Sigmoid colon (tissue), 6 donors: ENCODE measurements at regions not wholly inside any gene's neighbourhood (a gene's known extent, or its start where the extent isn't known, plus 50 kb on each side); places are given as distances from the start of the nearest gene placed in this dataset.
"Not testable (repeated sequence)": the region's sequence is repeated elsewhere in the genome, so short reads cannot be mapped to it uniquely, and the experiment has no call there.

Experiments used
- DNase-seq: peaks from one replicate; pipeline ENCODE4 v3.0.0-alpha.2; 2019
- H3K27ac ChIP-seq, 4 donors: fragments of 200-600 bp; sonication (generic); one replicate each; pipeline ENCODE4 v1.5.1; 2016 to 2019; ENCODE audit warnings: mild to moderate bottlenecking in 1 of 4
- H3K27me3 ChIP-seq, 3 donors: fragments of 200-600 bp; sonication (generic); one replicate each; pipeline ENCODE4 v1.5.1; 2019; ENCODE audit warnings: mild to moderate bottlenecking in 1 of 3
- H3K36me3 ChIP-seq, 4 donors: fragments of 200-600 bp; sonication (generic); one replicate each; pipeline ENCODE4 v1.5.1; 2016 to 2019
- H3K4me1 ChIP-seq, 4 donors: fragments of 200-600 bp; sonication (generic); one replicate each; pipeline ENCODE4 v1.5.1; 2017 to 2019
- H3K4me3 ChIP-seq, 4 donors: fragments of 200-600 bp; sonication (generic); one replicate each; pipeline ENCODE4 v1.5.1; 2017 to 2019; ENCODE audit warnings: mild to moderate bottlenecking in 2 of 4, moderate library complexity in 1 of 4
- H3K9me3 ChIP-seq, 4 donors: fragments of 200-600 bp in 3 of 4; sonication (generic) in 3 of 4; one replicate each; pipeline versions ENCODE4 v1.5.1 to v1.6.1; 2013 to 2019
- EP300 ChIP-seq, 4 donors: sonication (generic); formaldehyde crosslinking; IDR thresholded peaks; one replicate each; pipeline ENCODE4 v1.6.1; 2017; ENCODE audit warnings: antibody characterized with exemption in 4 of 4
- POLR2A ChIP-seq, 2 donors: fragments of 450-650 bp; IDR thresholded peaks; one replicate each; pipeline ENCODE4 v1.6.1; 2016; ENCODE audit warnings: antibody characterized with exemption in 2 of 2, mild to moderate bottlenecking in 2 of 2, moderate library complexity in 2 of 2
- POLR2AphosphoS5 ChIP-seq, 4 donors: sonication (generic); formaldehyde crosslinking; IDR thresholded peaks; one replicate each; pipeline ENCODE4 v1.6.1; 2017; ENCODE audit warnings: antibody characterized with exemption in 4 of 4
- WGBS, 2 donors: extraction: QIAGEN DNeasy Blood & Tissue Kit; methylation state at CpG; one replicate each; pipeline ENCODE4 v1.1.7; 2013; 5-methylcytosine and 5-hydroxymethylcytosine counted together
- intact Hi-C: fragments of 100-400 bp; cut with DNase I; formaldehyde crosslinking; loops from one replicate; pipeline ENCODE4 v1.15.1; 2023
- TF ChIP-seq, protein P1 (sequence below), 4 experiments: fragments of 450-650 bp in 3 of 4; fragments of 200-600 bp in 1 of 4; IDR thresholded peaks; one replicate each; pipeline ENCODE4 v1.5.1; 2016 to 2019; ENCODE audit warnings: antibody characterized with exemption in 4 of 4, mild to moderate bottlenecking in 3 of 4, moderate library complexity in 2 of 4
- donor health status: healthy with polysubstance abuse.
- donor health status: healthy.

DNA sequence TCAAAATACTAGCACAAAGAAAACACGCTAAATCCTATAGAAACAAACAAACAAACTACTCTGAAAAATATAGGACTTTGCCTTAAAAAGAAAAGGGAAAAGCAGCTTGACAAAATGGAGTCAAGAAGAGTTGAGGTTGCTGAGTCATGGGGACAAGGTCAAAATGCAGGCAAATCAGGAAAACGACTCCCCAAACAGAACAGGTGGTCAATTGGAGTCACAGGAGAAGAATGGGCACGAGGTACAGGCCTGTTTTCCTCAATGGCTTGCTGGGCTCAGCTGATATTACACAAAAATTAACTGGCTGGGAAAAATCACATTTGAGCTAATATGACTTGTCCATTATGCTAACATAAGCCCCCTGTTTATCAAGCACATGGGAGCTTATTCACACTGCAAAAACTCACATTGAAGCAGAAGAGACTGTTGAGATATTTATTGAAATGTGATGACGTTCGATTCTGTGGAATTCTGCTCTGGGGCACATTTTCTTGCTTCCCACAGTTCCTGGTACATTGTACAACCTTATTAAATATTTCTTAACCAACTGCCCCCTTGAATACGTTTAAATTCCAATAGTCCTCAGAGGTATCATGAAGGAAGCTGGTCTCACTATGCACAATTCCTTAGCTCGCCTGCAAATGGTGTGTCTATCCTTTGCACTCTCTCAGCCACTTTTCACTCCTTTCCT, 1622.1 kb downstream of the STIM2 start:
- TF ChIP-seq POLR2A (IDR thresholded peaks at IDR 0.05), result no peak
- no peak for TF ChIP-seq POLR2AphosphoS5 (IDR thresholded peaks at IDR 0.05)
- TF ChIP-seq EP300 (IDR thresholded peaks at IDR 0.05), result no peak
- TF ChIP-seq, protein P1, sequence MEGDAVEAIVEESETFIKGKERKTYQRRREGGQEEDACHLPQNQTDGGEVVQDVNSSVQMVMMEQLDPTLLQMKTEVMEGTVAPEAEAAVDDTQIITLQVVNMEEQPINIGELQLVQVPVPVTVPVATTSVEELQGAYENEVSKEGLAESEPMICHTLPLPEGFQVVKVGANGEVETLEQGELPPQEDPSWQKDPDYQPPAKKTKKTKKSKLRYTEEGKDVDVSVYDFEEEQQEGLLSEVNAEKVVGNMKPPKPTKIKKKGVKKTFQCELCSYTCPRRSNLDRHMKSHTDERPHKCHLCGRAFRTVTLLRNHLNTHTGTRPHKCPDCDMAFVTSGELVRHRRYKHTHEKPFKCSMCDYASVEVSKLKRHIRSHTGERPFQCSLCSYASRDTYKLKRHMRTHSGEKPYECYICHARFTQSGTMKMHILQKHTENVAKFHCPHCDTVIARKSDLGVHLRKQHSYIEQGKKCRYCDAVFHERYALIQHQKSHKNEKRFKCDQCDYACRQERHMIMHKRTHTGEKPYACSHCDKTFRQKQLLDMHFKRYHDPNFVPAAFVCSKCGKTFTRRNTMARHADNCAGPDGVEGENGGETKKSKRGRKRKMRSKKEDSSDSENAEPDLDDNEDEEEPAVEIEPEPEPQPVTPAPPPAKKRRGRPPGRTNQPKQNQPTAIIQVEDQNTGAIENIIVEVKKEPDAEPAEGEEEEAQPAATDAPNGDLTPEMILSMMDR (IDR thresholded peaks at IDR 0.05), result no peak
- Histone ChIP-seq H3K4me1 (no peaks in the 10 kb centered on the region), H3K9me3 (no peaks in the 10 kb centered on the region), H3K27me3 (no peaks in the 10 kb centered on the region), H3K36me3 (no peaks in the 10 kb centered on the region), H3K27ac (no peak overlapping the region), H3K4me3 (no peak overlapping the region)
- no peak for DNase-seq
- intact Hi-C loops, result no loop called here
- WGBS, 2 donors, result 59 to 70% methylated on average over 7 of the region's 7 CpGs

DNA sequence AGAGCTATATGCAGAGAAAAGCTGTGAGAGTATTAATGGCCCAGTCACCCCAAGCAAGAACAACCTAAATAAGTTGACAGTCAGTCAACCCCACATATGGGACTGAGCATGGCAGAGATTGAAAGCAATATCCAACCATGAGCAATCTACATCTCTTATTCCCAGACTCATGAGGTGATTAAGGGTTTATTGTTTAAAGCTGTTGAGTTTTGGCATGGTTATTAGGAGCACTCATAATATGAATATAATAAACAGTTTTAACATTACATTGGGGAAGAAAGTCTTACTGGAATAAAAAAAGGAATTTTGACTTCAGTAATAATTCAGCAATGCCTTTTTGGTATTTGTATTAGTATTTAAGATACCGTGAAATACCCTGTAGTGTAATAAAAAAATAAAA, 1627.4 kb downstream of the STIM2 start:
- Histone ChIP-seq H3K4me1 (no peaks in the 10 kb centered on the region), H3K9me3 (no peaks in the 10 kb centered on the region), H3K27ac (no peak overlapping the region), H3K36me3 (no peaks in the 10 kb centered on the region), H3K4me3 (no peak overlapping the region), H3K27me3 (no peaks in the 10 kb centered on the region)
- TF ChIP-seq POLR2A (IDR thresholded peaks at IDR 0.05) (no peak), EP300 (IDR thresholded peaks at IDR 0.05) (no peak), POLR2AphosphoS5 (IDR thresholded peaks at IDR 0.05) (no peak)
- WGBS, 2 donors, result 85 to 89% methylated on average over 1 of the region's 1 CpG
- intact Hi-C loops, result no loop called here
- no peak for DNase-seq

DNA sequence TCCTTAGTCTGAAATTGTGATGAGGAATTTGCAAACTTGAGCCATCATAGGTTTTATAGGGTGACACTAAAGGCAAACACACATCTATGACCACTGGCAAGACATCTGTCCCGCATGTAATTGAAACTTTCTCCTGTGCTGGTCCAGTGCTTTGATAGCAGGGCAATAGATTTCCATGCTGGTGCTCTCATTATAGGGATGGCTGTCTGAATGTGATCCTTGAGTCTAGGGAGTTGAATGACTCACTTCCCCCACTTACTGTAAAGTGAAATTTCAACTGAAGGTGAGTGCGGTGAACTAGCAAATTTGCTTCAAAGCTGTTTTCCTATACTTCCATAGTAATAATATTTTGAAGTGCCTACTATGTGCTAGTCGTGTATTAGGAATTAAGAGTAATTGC, 1630.0 kb downstream of the STIM2 start:
- H3K4me3 ChIP-seq, result no peak overlapping the region

DNA sequence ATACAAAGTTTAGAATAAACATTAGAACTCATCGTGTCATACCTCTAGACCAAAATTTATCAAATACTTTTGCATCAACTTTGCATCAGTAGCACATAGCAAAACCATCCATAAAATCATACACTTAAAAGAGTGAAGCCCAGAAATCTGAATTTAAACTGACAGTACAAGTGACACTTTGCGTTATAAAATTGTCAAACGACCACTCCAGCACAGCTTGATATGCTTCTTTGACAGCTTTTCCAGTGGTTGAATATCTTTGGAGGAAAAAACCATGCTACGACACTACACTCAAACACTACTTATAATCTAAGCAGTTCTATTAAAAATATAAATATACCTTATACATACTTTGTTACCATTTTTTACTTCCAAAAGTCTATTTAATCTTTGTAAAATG, 1644.4 kb downstream of the STIM2 start:
- peaks cover 0 to 4% (median 0%) of the 10 kb centered on the region in 4 donors for H3K9me3 ChIP-seq
- no peak for DNase-seq
- intact Hi-C loops, result no loop called here

More for the DNA sequence above, 1630.0 kb downstream of the STIM2 start:
- no peak for TF ChIP-seq EP300 (IDR thresholded peaks at IDR 0.05)
- no peak for TF ChIP-seq POLR2A (IDR thresholded peaks at IDR 0.05)
- no peak for TF ChIP-seq POLR2AphosphoS5 (IDR thresholded peaks at IDR 0.05)
- TF ChIP-seq, protein P1 (IDR thresholded peaks at IDR 0.05), result no peak
- DNase-seq, result no peak
- intact Hi-C loops, result no loop called here
- 85 to 86% methylated on average over 3 of the region's 3 CpGs for WGBS, 2 donors
- H3K27me3 ChIP-seq, result no peaks in the 10 kb centered on the region
- H3K27ac ChIP-seq, result no peak overlapping the region
- no peaks in the 10 kb centered on the region for H3K36me3 ChIP-seq
- no peaks in the 10 kb centered on the region for H3K4me1 ChIP-seq
- H3K9me3 ChIP-seq, result no peaks in the 10 kb centered on the region

DNA sequence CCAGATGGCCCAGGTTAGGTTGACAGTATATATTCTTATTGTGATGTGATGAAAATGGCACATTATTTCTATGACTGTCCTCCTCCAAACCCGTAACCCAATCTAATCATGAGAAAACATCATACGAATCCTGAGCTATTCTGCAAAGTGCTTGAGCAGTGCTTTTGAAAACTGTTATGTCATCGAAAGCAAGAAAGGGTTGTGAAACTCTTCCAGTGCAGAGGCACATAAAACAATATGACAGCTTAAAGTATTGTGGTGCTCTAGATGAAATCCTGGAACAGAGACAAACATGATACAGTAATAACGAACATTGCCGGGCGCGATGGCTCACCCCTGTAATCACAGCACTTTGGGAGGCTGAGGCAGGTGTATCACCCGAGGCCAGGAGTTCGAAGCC, 1648.0 kb downstream of the STIM2 start:
- no peaks in the 10 kb centered on the region for H3K4me1 ChIP-seq
- no peak overlapping the region for H3K27ac ChIP-seq
- peaks cover 0 to 4% (median 0%) of the 10 kb centered on the region in 4 donors for H3K9me3 ChIP-seq
- no peaks in the 10 kb centered on the region for H3K36me3 ChIP-seq
- TF ChIP-seq EP300 (IDR thresholded peaks at IDR 0.05) (no peak), POLR2A (IDR thresholded peaks at IDR 0.05) (no peak), POLR2AphosphoS5 (IDR thresholded peaks at IDR 0.05) (no peak)
- TF ChIP-seq, protein P1 (IDR thresholded peaks at IDR 0.05), result no peak
- 92 to 96% methylated on average over 9 of the region's 9 CpGs for WGBS, 2 donors
- intact Hi-C loops, result no loop called here
- no peak for DNase-seq
- H3K27me3 ChIP-seq, result no peaks in the 10 kb centered on the region
- H3K4me3 ChIP-seq, result no peak overlapping the region

More for the DNA sequence above, 1644.4 kb downstream of the STIM2 start:
- no peaks in the 10 kb centered on the region for H3K27me3 ChIP-seq
- H3K4me3 ChIP-seq, result no peak overlapping the region
- H3K27ac ChIP-seq, result no peak overlapping the region
- H3K4me1 ChIP-seq, result no peaks in the 10 kb centered on the region
- H3K36me3 ChIP-seq, result no peaks in the 10 kb centered on the region
- 83 to 85% methylated on average over 4 of the region's 4 CpGs for WGBS, 2 donors
- TF ChIP-seq POLR2AphosphoS5 (IDR thresholded peaks at IDR 0.05) (no peak), EP300 (IDR thresholded peaks at IDR 0.05) (no peak)
- TF ChIP-seq, protein P1 (IDR thresholded peaks at IDR 0.05), result no peak

DNA sequence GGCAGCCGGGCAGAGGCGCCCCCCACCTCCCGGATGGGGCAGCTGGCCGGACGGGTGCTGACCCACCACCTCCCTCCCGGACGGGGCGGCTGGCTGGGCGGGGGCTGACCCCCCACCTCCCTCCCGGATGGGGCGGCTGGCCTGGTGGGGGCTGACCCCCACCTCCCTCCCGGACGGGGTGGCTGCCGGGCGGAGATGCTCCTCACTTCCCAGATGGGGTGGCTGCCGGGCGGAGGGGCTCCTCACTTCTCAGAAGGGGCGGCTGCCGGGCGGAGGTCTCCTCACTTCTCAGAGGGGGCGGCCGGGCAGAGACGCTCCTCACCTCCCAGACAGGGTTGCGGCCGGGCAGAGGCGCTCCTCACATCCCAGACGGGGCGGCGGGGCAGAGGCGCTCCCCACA, 1654.1 kb downstream of the STIM2 start:
- H3K4me3 ChIP-seq, DNase-seq, H3K4me1 ChIP-seq, H3K9me3 ChIP-seq, intact Hi-C loops, H3K27ac ChIP-seq, H3K27me3 ChIP-seq, H3K36me3 ChIP-seq: not testable (repeated sequence)
- 94 to 96% methylated on average over 30 of the region's 30 CpGs for WGBS, 2 donors
